Posterior vena cava (tissue), 2 donors: ENCODE measurements at regions not wholly inside any gene's neighbourhood (a gene's known extent, or its start where the extent isn't known, plus 50 kb on each side); places are given as distances from the start of the nearest gene placed in this dataset.
"Not testable (repeated sequence)": the region's sequence is repeated elsewhere in the genome, so short reads cannot be mapped to it uniquely, and the experiment has no call there.

Experiments used
- DNase-seq: peaks from one replicate; pipeline ENCODE4 v3.0.0-alpha.2; 2020; ENCODE audit warnings: low spot score
- intact Hi-C, 2 donors: fragments of 100-400 bp; cut with DNase I; formaldehyde crosslinking; loops; one replicate each; pipeline versions ENCODE4 v1.14.1 to v1.14.2; 2022 to 2023
- donor health status: DM: yes; HTN: yes; CAD: no.
- donor health status: DM: yes; HTN: yes; CAD: no.

GRCh38 chr2:17057109-17058017, 391.7 kb upstream of the CYRIA start:
- DNase-seq: no peak
- intact Hi-C loops: loop anchor here in 1 of 2 donors (2.0 kb wide), 1 partner anchor 67 kb away; no protein-coding TSS in a partner anchor

GRCh38 chr2:17056236-17056635, 390.6 kb upstream of the CYRIA start:
- DNase-seq: no peak
- intact Hi-C loops: loop anchor here in 1 of 2 donors (2.0 kb wide), 1 partner anchor 65 kb away; no protein-coding TSS in a partner anchor

GRCh38 chr2:17052001-17052400, 386.4 kb upstream of the CYRIA start:
- DNase-seq: no peak
- intact Hi-C loops: no loop called here

GRCh38 chr2:17051538-17051937, 385.9 kb upstream of the CYRIA start:
- intact Hi-C loops: no loop called here
- DNase-seq: no peak

- no peak for DNase-seq
- intact Hi-C loops: no loop called here
Measured at GRCh38 chr2:17043173-17043572, 377.5 kb upstream of the CYRIA start.

- intact Hi-C loops: no loop called here
- no peak for DNase-seq
Measured at GRCh38 chr2:17036361-17036760, 370.7 kb upstream of the CYRIA start.

GRCh38 chr2:17035010-17035409, 369.4 kb upstream of the CYRIA start:
- intact Hi-C loops: no loop called here

GRCh38 chr2:17030047-17030446, 364.4 kb upstream of the CYRIA start:
- intact Hi-C loops: no loop called here
- no peak for DNase-seq

More at GRCh38 chr2:17035010-17035409, 369.4 kb upstream of the CYRIA start:
- DNase-seq: no peak

- no peak for DNase-seq
- intact Hi-C loops: no loop called here
Measured at GRCh38 chr2:17012297-17012696, 346.7 kb upstream of the CYRIA start.

- no peak for DNase-seq
- intact Hi-C loops: no loop called here
Measured at GRCh38 chr2:17010104-17010503, 344.5 kb upstream of the CYRIA start.

- intact Hi-C loops: no loop called here
- no peak for DNase-seq
Measured at GRCh38 chr2:17000184-17000482, 334.5 kb upstream of the CYRIA start.

GRCh38 chr2:16999347-17000183, 333.9 kb upstream of the CYRIA start:
- DNase-seq: no peak
- intact Hi-C loops: loop anchor here in 1 of 2 donors (5.0 kb wide), 1 partner anchor 157 kb away; no protein-coding TSS in a partner anchor

- no peak for DNase-seq
- intact Hi-C loops: no loop called here
Measured at GRCh38 chr2:16978301-16978700, 312.7 kb upstream of the CYRIA start.

GRCh38 chr2:16974688-16975087, 309.1 kb upstream of the CYRIA start:
- DNase-seq: no peak
- intact Hi-C loops: no loop called here

- DNase-seq: no peak
- intact Hi-C loops: no loop called here
Measured at GRCh38 chr2:16973586-16974286, 308.1 kb upstream of the CYRIA start.

GRCh38 chr2:16972276-16972675, 306.6 kb upstream of the CYRIA start:
- intact Hi-C loops: no loop called here
- DNase-seq: no peak

GRCh38 chr2:16971722-16972234, 306.1 kb upstream of the CYRIA start:
- intact Hi-C loops: no loop called here
- no peak for DNase-seq

GRCh38 chr2:16970948-16971347, 305.3 kb upstream of the CYRIA start:
- intact Hi-C loops: not testable (repeated sequence)

GRCh38 chr2:16962505-16962904, 296.9 kb upstream of the CYRIA start:
- DNase-seq: no peak
- intact Hi-C loops: no loop called here

More at GRCh38 chr2:16970948-16971347, 305.3 kb upstream of the CYRIA start:
- not testable (repeated sequence) for DNase-seq
